Astrocyte (in vitro differentiated cells and primary cell): ENCODE measurements at regions not wholly inside any gene's neighbourhood (a gene's known extent, or its start where the extent isn't known, plus 50 kb on each side); places are given as distances from the start of the nearest gene placed in this dataset.

Source experiments
- DNase-seq: peaks from one replicate; pipeline ENCODE4 v3.0.0-alpha.2; 2010; ENCODE audit warnings: low read depth
- FAIRE-seq: peaks from 2 replicates; lab custom pipeline; 2011; peaks lifted over from hg19 to GRCh38; lab: Jason Lieb, UNC
- H2AFZ ChIP-seq: 2 replicates; pipeline ENCODE4 v1.6.0; 2012; ENCODE audit warnings: low read depth, low read length, inconsistent platforms
- H3K27ac ChIP-seq: 2 replicates; pipeline ENCODE4 v1.5.1; 2011; ENCODE audit warnings: low read depth, low read length, inconsistent platforms
- H3K27me3 ChIP-seq: 2 replicates; pipeline ENCODE4 v1.6.0; 2011; ENCODE audit warnings: low read length, inconsistent platforms; ENCODE audit not compliant: insufficient read depth
- H3K36me3 ChIP-seq: 2 replicates; pipeline ENCODE4 v1.5.1; 2011; ENCODE audit warnings: low read length, inconsistent platforms; ENCODE audit not compliant: insufficient read depth
- H3K4me1 ChIP-seq: 2 replicates; pipeline ENCODE4 v1.5.1; 2011; ENCODE audit warnings: low read length, inconsistent platforms; ENCODE audit not compliant: insufficient read depth
- H3K4me2 ChIP-seq: 2 replicates; pipeline ENCODE4 v1.6.0; 2012; ENCODE audit warnings: low read length, inconsistent platforms
- H3K4me3 ChIP-seq: 2 replicates; pipeline ENCODE4 v1.5.1; 2011; ENCODE audit warnings: low read depth, mild to moderate bottlenecking, low read length, inconsistent platforms; ENCODE audit not compliant: insufficient read depth
- H3K79me2 ChIP-seq: 2 replicates; pipeline ENCODE4 v1.6.0; 2012; ENCODE audit warnings: mild to moderate bottlenecking, low read length, inconsistent platforms; ENCODE audit not compliant: insufficient read depth
- H3K9ac ChIP-seq: 2 replicates; pipeline ENCODE4 v1.6.0; 2012; ENCODE audit warnings: mild to moderate bottlenecking, low read length, inconsistent platforms
- H3K9me3 ChIP-seq: 2 replicates; pipeline ENCODE4 v1.5.1; 2012; ENCODE audit warnings: low read depth, mild to moderate bottlenecking, low read length, inconsistent platforms; ENCODE audit not compliant: insufficient read depth
- H4K20me1 ChIP-seq: 2 replicates; pipeline ENCODE4 v1.6.0; 2012; ENCODE audit warnings: low read length, inconsistent platforms; ENCODE audit not compliant: insufficient read depth
- H3K27ac Mint-ChIP-seq: one replicate; pipeline ENCODE4 v1.8.0; 2021; ENCODE audit warnings: mild to moderate bottlenecking, mixed read lengths; ENCODE audit not compliant: unreplicated experiment
- H3K27me3 Mint-ChIP-seq: one replicate; pipeline ENCODE4 v1.8.0; 2021; ENCODE audit warnings: low read depth, mixed read lengths; ENCODE audit not compliant: unreplicated experiment
- H3K36me3 Mint-ChIP-seq: one replicate; pipeline ENCODE4 v1.8.0; 2021; ENCODE audit warnings: low read depth, mixed read lengths; ENCODE audit not compliant: unreplicated experiment
- H3K4me1 Mint-ChIP-seq: one replicate; pipeline ENCODE4 v1.8.0; 2021; ENCODE audit warnings: low read depth, mixed read lengths; ENCODE audit not compliant: unreplicated experiment
- H3K4me3 Mint-ChIP-seq: one replicate; pipeline ENCODE4 v1.8.0; 2021; ENCODE audit warnings: mild to moderate bottlenecking, moderate library complexity, mixed read lengths; ENCODE audit not compliant: unreplicated experiment
- H3K9me3 Mint-ChIP-seq: one replicate; pipeline ENCODE4 v1.8.0; 2021; ENCODE audit warnings: mild to moderate bottlenecking, mixed read lengths; ENCODE audit not compliant: unreplicated experiment
- EZH2 ChIP-seq: IDR thresholded peaks from 2 replicates; pipeline ENCODE4 v1.6.1; 2012; ENCODE audit warnings: mild to moderate bottlenecking, low read length, inconsistent platforms; ENCODE audit not compliant: insufficient read depth
- TF ChIP-seq, protein P1 (sequence below): IDR thresholded peaks from 2 replicates; pipeline ENCODE4 v1.5.1; 2011; ENCODE audit warnings: low read depth, mild to moderate bottlenecking, inconsistent platforms, low read length, moderate library complexity; ENCODE audit not compliant: insufficient read depth

GRCh38 chr4:156378033-156378665 is 424.5 kb upstream of the CTSO start:
- H3K27me3 ChIP-seq, result no peaks in the 10 kb centered on the region
- H3K9me3 ChIP-seq, result no peaks in the 10 kb centered on the region
- no peaks in the 10 kb centered on the region for H4K20me1 ChIP-seq
- peak overlapping the region; percentile 97 for H3K27ac Mint-ChIP-seq
- H3K36me3 Mint-ChIP-seq, result peaks cover 2% of the 10 kb centered on the region
- peaks cover 10% of the 10 kb centered on the region for H3K4me1 ChIP-seq
- no peaks in the 10 kb centered on the region for H3K27me3 Mint-ChIP-seq
- H3K4me2 ChIP-seq, result peak overlapping the region; percentile 54
- H2AFZ ChIP-seq, result no peak overlapping the region
- peak; percentile 76 for FAIRE-seq
- H3K4me3 ChIP-seq, result no peak overlapping the region
- H3K79me2 ChIP-seq, result no peaks in the 10 kb centered on the region
- peak overlapping the region; percentile 62 for H3K27ac ChIP-seq
- no peak overlapping the region for H3K4me3 Mint-ChIP-seq
- H3K9ac ChIP-seq, result no peak overlapping the region
- DNase-seq, result peak; percentile 55
- peaks cover 26% of the 10 kb centered on the region for H3K4me1 Mint-ChIP-seq
- H3K9me3 Mint-ChIP-seq, result no peaks in the 10 kb centered on the region
- H3K36me3 ChIP-seq, result no peaks in the 10 kb centered on the region
- TF ChIP-seq EZH2, result no peak
- TF ChIP-seq, protein P1, sequence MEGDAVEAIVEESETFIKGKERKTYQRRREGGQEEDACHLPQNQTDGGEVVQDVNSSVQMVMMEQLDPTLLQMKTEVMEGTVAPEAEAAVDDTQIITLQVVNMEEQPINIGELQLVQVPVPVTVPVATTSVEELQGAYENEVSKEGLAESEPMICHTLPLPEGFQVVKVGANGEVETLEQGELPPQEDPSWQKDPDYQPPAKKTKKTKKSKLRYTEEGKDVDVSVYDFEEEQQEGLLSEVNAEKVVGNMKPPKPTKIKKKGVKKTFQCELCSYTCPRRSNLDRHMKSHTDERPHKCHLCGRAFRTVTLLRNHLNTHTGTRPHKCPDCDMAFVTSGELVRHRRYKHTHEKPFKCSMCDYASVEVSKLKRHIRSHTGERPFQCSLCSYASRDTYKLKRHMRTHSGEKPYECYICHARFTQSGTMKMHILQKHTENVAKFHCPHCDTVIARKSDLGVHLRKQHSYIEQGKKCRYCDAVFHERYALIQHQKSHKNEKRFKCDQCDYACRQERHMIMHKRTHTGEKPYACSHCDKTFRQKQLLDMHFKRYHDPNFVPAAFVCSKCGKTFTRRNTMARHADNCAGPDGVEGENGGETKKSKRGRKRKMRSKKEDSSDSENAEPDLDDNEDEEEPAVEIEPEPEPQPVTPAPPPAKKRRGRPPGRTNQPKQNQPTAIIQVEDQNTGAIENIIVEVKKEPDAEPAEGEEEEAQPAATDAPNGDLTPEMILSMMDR, result no peak

GRCh38 chr4:156377036-156377710 is 423.5 kb upstream of the CTSO start:
- H2AFZ ChIP-seq, result no peak overlapping the region
- no peaks in the 10 kb centered on the region for H3K79me2 ChIP-seq
- no peak for TF ChIP-seq EZH2
- TF ChIP-seq, protein P1, result no peak
- peak overlapping the region; percentile 54 for H3K4me2 ChIP-seq
- H3K36me3 ChIP-seq, result no peaks in the 10 kb centered on the region
- peaks cover 2% of the 10 kb centered on the region for H3K36me3 Mint-ChIP-seq
- no peaks in the 10 kb centered on the region for H3K27me3 Mint-ChIP-seq
- no peak overlapping the region for H3K4me3 ChIP-seq
- H3K4me1 Mint-ChIP-seq, result peaks cover 26% of the 10 kb centered on the region
- DNase-seq, result peak; percentile 88
- peak; percentile 96 for FAIRE-seq
- H3K27ac Mint-ChIP-seq, result peak overlapping the region; percentile 97
- H3K4me1 ChIP-seq, result peaks cover 10% of the 10 kb centered on the region
- H3K9ac ChIP-seq, result no peak overlapping the region
- H3K27me3 ChIP-seq, result no peaks in the 10 kb centered on the region
- peak overlapping the region; percentile 82 for H3K4me3 Mint-ChIP-seq
- no peaks in the 10 kb centered on the region for H3K9me3 Mint-ChIP-seq
- no peaks in the 10 kb centered on the region for H4K20me1 ChIP-seq
- H3K27ac ChIP-seq, result peak overlapping the region; percentile 62
- H3K9me3 ChIP-seq, result no peaks in the 10 kb centered on the region

- DNase-seq (no peak), FAIRE-seq (no peak)
- Histone ChIP-seq H3K27ac (no peak overlapping the region), H3K79me2 (no peaks in the 10 kb centered on the region), H3K27me3 (no peaks in the 10 kb centered on the region), H3K36me3 (no peaks in the 10 kb centered on the region), H3K4me2 (no peak overlapping the region), H3K9ac (no peak overlapping the region), H4K20me1 (no peaks in the 10 kb centered on the region), H3K4me3 (no peak overlapping the region), H3K9me3 (no peaks in the 10 kb centered on the region), H3K4me1 (peaks cover 10% of the 10 kb centered on the region), H2AFZ (no peak overlapping the region)
- Mint-ChIP-seq H3K4me3 (peak overlapping the region; percentile 82), H3K9me3 (no peaks in the 10 kb centered on the region), H3K27me3 (no peaks in the 10 kb centered on the region), H3K36me3 (peaks cover 2% of the 10 kb centered on the region), H3K4me1 (peaks cover 26% of the 10 kb centered on the region), H3K27ac (no peak overlapping the region)
- TF ChIP-seq, protein P1, result no peak
- no peak for TF ChIP-seq EZH2
Observed at GRCh38 chr4:156374894-156375293, 421.2 kb upstream of the CTSO start.
